ENCODE measurements at regions not wholly inside any gene's neighbourhood (a gene's known extent, or its start where the extent isn't known, plus 50 kb on each side); places are given as distances from the start of the nearest gene placed in this dataset.
"Not testable (repeated sequence)": the region's sequence is repeated elsewhere in the genome, so short reads cannot be mapped to it uniquely, and the experiment has no call there.

DNA sequence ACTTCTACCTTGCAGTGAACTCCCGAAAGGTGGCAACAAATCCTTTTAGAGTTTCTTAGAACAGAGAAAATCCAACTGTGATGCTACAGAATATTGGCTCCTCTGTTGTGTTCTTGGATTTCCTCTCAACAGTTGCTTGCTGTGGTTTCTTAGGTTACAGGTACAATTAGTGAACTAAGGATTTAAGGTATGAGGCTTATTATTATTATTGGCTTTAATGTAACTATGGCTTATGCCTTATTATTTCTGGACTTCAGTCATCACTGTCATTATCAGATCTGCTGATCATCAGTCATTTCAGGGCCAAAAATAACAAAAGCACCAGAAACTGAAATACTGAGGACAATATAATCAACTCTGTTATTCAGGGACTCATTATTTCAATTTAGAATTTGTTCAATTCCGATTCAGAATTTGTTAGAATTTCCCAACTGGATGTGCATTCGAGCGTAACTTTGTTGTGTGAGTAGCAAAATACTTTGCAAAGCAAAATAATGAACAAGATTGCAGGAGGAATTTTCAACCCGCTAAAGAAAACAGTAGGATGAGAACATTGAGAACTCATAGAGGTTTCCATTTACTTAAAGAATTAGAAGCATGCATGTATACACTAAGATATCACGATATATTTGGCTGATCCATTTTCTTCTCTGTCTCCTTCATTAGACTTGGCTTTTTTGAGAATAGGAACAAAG, 65.5 kb upstream of the AK4 start:
- Histone ChIP-seq H3K4me3 (ENCODE audit: low read depth, low read length, poor library complexity, severe bottlenecking) (no peak overlapping the region), H3K9me3 (ENCODE audit: low read length) (no peaks in the 10 kb centered on the region), H3K27ac (ENCODE audit: low read depth, low read length, poor library complexity, severe bottlenecking) (no peak overlapping the region), H3K9ac (ENCODE audit: low read length) (no peak overlapping the region), H3F3A (ENCODE audit: insufficient read depth, low read length) (no peaks in the 10 kb centered on the region), H3K27me3 (ENCODE audit: insufficient read depth, low read length) (no peaks in the 10 kb centered on the region), H3K36me3 (ENCODE audit: insufficient read depth, low read length) (no peaks in the 10 kb centered on the region), H3K9me2 (ENCODE audit: low read depth, low read length) (no peaks in the 10 kb centered on the region), H3K4me2 (ENCODE audit: low read length) (no peak overlapping the region), H4K20me1 (ENCODE audit: insufficient read depth, low read length) (no peaks in the 10 kb centered on the region), H2AFZ (ENCODE audit: low read length) (no peak overlapping the region), H3K4me1 (ENCODE audit: insufficient read depth, low read length, severe bottlenecking) (no peaks in the 10 kb centered on the region), H3K79me2 (ENCODE audit: insufficient read depth, low read length) (no peaks in the 10 kb centered on the region)
- no peak for TF ChIP-seq EZH2 (IDR thresholded peaks at IDR 0.05; ENCODE audit: borderline replicate concordance, low read length)
- TF ChIP-seq, protein P1, sequence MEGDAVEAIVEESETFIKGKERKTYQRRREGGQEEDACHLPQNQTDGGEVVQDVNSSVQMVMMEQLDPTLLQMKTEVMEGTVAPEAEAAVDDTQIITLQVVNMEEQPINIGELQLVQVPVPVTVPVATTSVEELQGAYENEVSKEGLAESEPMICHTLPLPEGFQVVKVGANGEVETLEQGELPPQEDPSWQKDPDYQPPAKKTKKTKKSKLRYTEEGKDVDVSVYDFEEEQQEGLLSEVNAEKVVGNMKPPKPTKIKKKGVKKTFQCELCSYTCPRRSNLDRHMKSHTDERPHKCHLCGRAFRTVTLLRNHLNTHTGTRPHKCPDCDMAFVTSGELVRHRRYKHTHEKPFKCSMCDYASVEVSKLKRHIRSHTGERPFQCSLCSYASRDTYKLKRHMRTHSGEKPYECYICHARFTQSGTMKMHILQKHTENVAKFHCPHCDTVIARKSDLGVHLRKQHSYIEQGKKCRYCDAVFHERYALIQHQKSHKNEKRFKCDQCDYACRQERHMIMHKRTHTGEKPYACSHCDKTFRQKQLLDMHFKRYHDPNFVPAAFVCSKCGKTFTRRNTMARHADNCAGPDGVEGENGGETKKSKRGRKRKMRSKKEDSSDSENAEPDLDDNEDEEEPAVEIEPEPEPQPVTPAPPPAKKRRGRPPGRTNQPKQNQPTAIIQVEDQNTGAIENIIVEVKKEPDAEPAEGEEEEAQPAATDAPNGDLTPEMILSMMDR (IDR thresholded peaks at IDR 0.05; ENCODE audit: low read length), result no peak

DNA sequence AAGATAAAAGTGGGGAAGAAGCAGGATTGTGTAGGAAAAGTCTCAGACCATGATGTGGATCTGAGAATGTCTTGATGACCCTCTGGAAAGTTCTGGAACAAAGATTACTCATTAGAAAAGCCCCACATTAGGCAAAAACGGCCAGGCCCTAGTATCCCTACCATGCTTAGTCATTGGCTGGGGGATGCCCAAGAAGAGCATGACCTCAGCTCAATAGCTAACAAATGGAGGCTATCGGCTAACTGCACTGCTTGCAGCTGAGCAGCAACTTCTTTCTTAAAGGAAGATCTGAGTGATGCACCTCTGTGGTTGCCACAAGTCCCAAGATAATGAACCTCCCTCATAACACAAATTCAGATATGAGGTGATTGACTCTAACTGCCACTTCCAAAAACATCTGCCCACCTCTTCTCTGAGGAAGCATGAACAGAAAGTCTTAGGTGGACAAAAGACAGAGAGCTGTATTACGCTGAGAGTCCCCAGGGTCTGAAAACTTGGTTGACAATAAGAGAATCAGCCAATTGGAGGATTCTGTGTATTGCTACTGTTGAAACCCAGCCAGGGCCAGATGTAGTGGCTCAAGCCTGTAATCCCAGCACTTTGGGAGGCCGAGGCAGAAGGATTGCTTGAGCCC, 64.6 kb upstream of the AK4 start:
- no peak overlapping the region for H3K27ac ChIP-seq (ENCODE audit: low read depth, low read length, poor library complexity, severe bottlenecking)
- no peaks in the 10 kb centered on the region for H4K20me1 ChIP-seq (ENCODE audit: insufficient read depth, low read length)
- no peak overlapping the region for H2AFZ ChIP-seq (ENCODE audit: low read length)
- H3K36me3 ChIP-seq (ENCODE audit: insufficient read depth, low read length), result no peaks in the 10 kb centered on the region
- H3K9me3 ChIP-seq (ENCODE audit: low read length), result no peaks in the 10 kb centered on the region
- no peaks in the 10 kb centered on the region for H3K79me2 ChIP-seq (ENCODE audit: insufficient read depth, low read length)
- no peak overlapping the region for H3K4me2 ChIP-seq (ENCODE audit: low read length)
- H3K27me3 ChIP-seq (ENCODE audit: insufficient read depth, low read length), result no peaks in the 10 kb centered on the region
- H3K4me1 ChIP-seq (ENCODE audit: insufficient read depth, low read length, severe bottlenecking), result no peaks in the 10 kb centered on the region
- H3K9me2 ChIP-seq (ENCODE audit: low read depth, low read length), result no peaks in the 10 kb centered on the region
- no peak overlapping the region for H3K4me3 ChIP-seq (ENCODE audit: low read depth, low read length, poor library complexity, severe bottlenecking)
- H3K9ac ChIP-seq (ENCODE audit: low read length), result no peak overlapping the region
- TF ChIP-seq, protein P1 (IDR thresholded peaks at IDR 0.05; ENCODE audit: low read length), result no peak
- no peak for TF ChIP-seq EZH2 (IDR thresholded peaks at IDR 0.05; ENCODE audit: borderline replicate concordance, low read length)
- H3F3A ChIP-seq (ENCODE audit: insufficient read depth, low read length), result no peaks in the 10 kb centered on the region

DNA sequence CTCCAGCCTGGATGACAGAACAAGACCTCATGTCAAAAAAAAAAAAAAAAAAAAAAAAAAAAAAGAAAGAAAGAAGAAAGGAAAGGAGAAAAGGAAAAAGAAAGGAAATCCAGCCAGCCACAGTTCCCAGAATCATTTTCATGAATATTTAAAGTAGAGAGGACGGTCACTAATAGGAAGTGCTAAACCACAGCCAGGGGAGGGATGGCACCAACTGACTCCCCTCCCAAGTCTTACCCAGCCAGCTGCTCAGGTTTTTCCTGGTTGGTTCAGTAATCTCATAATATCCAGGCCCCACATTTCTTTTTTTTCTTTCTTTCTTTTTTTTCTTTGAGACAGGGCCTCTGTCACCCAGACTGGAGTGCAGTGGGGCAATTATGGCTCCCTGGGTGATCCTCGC, 63.9 kb upstream of the AK4 start:
- Histone ChIP-seq H3F3A (ENCODE audit: insufficient read depth, low read length) (no peaks in the 10 kb centered on the region), H3K4me2 (ENCODE audit: low read length) (no peak overlapping the region), H3K27ac (ENCODE audit: low read depth, low read length, poor library complexity, severe bottlenecking) (no peak overlapping the region), H2AFZ (ENCODE audit: low read length) (no peak overlapping the region), H3K9me2 (ENCODE audit: low read depth, low read length) (no peaks in the 10 kb centered on the region), H3K36me3 (ENCODE audit: insufficient read depth, low read length) (no peaks in the 10 kb centered on the region), H3K4me1 (ENCODE audit: insufficient read depth, low read length, severe bottlenecking) (no peaks in the 10 kb centered on the region), H3K4me3 (ENCODE audit: low read depth, low read length, poor library complexity, severe bottlenecking) (no peak overlapping the region), H3K79me2 (ENCODE audit: insufficient read depth, low read length) (no peaks in the 10 kb centered on the region), H3K27me3 (ENCODE audit: insufficient read depth, low read length) (no peaks in the 10 kb centered on the region), H3K9me3 (ENCODE audit: low read length) (no peaks in the 10 kb centered on the region), H4K20me1 (ENCODE audit: insufficient read depth, low read length) (no peaks in the 10 kb centered on the region), H3K9ac (ENCODE audit: low read length) (no peak overlapping the region)
- TF ChIP-seq, protein P1 (IDR thresholded peaks at IDR 0.05; ENCODE audit: low read length), result no peak

DNA sequence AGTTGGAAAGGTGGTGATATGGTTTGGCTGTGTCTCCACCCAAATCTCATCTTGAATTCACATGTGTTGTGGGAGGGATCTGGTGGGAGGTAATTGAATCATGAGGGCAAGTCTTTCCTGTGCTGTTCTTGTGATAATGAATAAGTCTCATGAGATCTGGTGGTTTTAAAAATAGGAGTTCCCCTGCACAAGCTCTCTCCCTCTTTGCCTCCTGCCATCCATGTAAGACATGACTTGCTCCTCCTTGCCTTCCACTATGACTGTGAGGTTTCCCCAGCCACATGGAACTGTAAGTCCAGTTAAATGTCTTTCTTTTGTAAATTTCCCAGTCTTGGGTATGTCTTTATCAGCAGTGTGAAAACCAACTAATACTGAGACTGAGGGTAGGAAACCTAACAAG, 60.5 kb upstream of the AK4 start:
- H3K36me3 ChIP-seq (ENCODE audit: insufficient read depth, low read length); H3F3A ChIP-seq (ENCODE audit: insufficient read depth, low read length); H3K9me2 ChIP-seq (ENCODE audit: low read depth, low read length); H3K27ac ChIP-seq (ENCODE audit: low read depth, low read length, poor library complexity, severe bottlenecking); H3K27me3 ChIP-seq (ENCODE audit: insufficient read depth, low read length); H3K9me3 ChIP-seq (ENCODE audit: low read length); H2AFZ ChIP-seq (ENCODE audit: low read length); H3K79me2 ChIP-seq (ENCODE audit: insufficient read depth, low read length); H3K9ac ChIP-seq (ENCODE audit: low read length); H3K4me2 ChIP-seq (ENCODE audit: low read length); H4K20me1 ChIP-seq (ENCODE audit: insufficient read depth, low read length); H3K4me3 ChIP-seq (ENCODE audit: low read depth, low read length, poor library complexity, severe bottlenecking); H3K4me1 ChIP-seq (ENCODE audit: insufficient read depth, low read length, severe bottlenecking): not testable (repeated sequence)

Data from OCI-LY1 (cell line).